ENCODE measurements at regions not wholly inside any gene's neighbourhood (a gene's known extent, or its start where the extent isn't known, plus 50 kb on each side); places are given as distances from the start of the nearest gene placed in this dataset.

- no peaks in the 10 kb centered on the region for H3K27me3 Mint-ChIP-seq
- TF ChIP-seq CTCF (IDR thresholded peaks at IDR 0.05): no peak
- H3K4me3 ChIP-seq (ENCODE audit: low read length): no peak overlapping the region
- DNase-seq (no peak), ATAC-seq (ENCODE audit: poor library complexity) (no peak)
- POLR2A ChIA-PET: no interaction called here
- no peaks in the 10 kb centered on the region for H3K4me1 ChIP-seq (ENCODE audit: insufficient read depth, low read length)
- no peaks in the 10 kb centered on the region for H3K27me3 ChIP-seq (ENCODE audit: control insufficient read depth in 1 of 2, insufficient read depth in 2 of 2, low read length in 2 of 2)
- peaks cover 4% of the 10 kb centered on the region for H3K9me3 Mint-ChIP-seq
- no peaks in the 10 kb centered on the region for H3K4me1 Mint-ChIP-seq (ENCODE audit: low read depth)
- H3K36me3 Mint-ChIP-seq (ENCODE audit: low read depth): no peaks in the 10 kb centered on the region
- H3K9me3 ChIP-seq (ENCODE audit: control insufficient read depth in 1 of 2, insufficient read depth in 1 of 2, low read length in 2 of 2): peaks cover 8 to 13% of the 10 kb centered on the region in 2 experiments
- H3K4me3 Mint-ChIP-seq: no peak overlapping the region
- H3K27ac Mint-ChIP-seq: no peak overlapping the region
- H3K27ac ChIP-seq (ENCODE audit: low read depth in 1 of 2, low read length in 2 of 2): no peak overlapping the region
- intact Hi-C loops (cut with DNase I, micrococcal nuclease): no loop called here
- CTCF ChIA-PET: no interaction called here
- no peaks in the 10 kb centered on the region for H3K36me3 ChIP-seq (ENCODE audit: insufficient read depth, low read length)
Observed at GRCh38 chr18:10225300-10225699, 229.1 kb upstream of the APCDD1 start.

DNA sequence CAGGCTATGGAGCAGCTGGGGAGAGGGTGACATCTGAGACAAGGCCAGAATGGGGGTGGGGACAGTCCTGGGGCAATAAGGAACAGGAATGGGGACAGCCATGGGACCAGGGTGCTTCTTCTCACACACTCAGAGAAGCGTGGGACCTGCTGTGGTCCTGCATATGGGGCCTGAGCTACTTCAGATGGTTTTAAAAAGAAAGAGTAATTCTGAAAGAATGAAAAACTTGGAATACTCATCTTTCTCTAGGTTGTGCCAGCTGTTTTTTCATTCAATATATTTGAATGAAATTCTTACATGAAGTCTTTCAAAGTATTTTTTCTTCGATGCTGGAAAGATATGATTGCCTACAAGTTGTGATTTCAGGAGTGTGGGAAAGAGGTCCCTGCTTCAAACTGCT is 227.5 kb upstream of the APCDD1 start:
- CTCF ChIA-PET: no interaction called here
- intact Hi-C loops (cut with DNase I, micrococcal nuclease): no loop called here

DNA sequence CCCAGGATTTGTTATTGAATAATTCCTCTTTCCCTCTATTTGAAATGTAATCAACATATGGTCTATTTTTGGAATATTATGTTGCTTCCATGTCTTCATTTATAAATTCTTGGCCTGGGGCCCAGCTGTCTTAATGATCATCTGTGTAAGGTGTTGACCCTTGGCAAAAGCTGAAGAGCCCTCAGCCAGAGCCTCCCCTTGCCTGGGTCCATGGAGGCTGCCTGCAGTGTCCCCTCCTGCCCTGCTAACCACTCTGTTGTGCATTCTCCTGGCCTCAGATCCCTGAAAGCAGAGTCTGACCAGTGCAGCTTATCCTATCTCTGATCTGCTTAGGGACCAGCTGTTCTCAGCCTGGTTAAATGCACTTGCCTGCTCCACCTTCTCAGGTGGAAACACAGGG is 226.1 kb upstream of the APCDD1 start:
- peaks cover 5% of the 10 kb centered on the region for H3K27me3 Mint-ChIP-seq
- CTCF ChIA-PET: no interaction called here
- POLR2A ChIA-PET: no interaction called here

More for the DNA sequence above, 227.5 kb upstream of the APCDD1 start:
- ATAC-seq (ENCODE audit: poor library complexity) (no peak), DNase-seq (no peak)
- POLR2A ChIA-PET: no interaction called here
- Mint-ChIP-seq H3K9me3 (peaks cover 6% of the 10 kb centered on the region), H3K27ac (no peak overlapping the region), H3K4me3 (no peak overlapping the region), H3K36me3 (ENCODE audit: low read depth) (no peaks in the 10 kb centered on the region), H3K27me3 (no peaks in the 10 kb centered on the region), H3K4me1 (ENCODE audit: low read depth) (no peaks in the 10 kb centered on the region)
- H3K27me3 ChIP-seq (ENCODE audit: control insufficient read depth in 1 of 2, insufficient read depth in 2 of 2, low read length in 2 of 2): no peaks in the 10 kb centered on the region
- no peak overlapping the region for H3K4me3 ChIP-seq (ENCODE audit: low read length)
- H3K27ac ChIP-seq (ENCODE audit: low read depth in 1 of 2, low read length in 2 of 2): no peak overlapping the region
- no peaks in the 10 kb centered on the region for H3K4me1 ChIP-seq (ENCODE audit: insufficient read depth, low read length)
- H3K36me3 ChIP-seq (ENCODE audit: insufficient read depth, low read length): no peaks in the 10 kb centered on the region
- TF ChIP-seq CTCF (IDR thresholded peaks at IDR 0.05): no peak
- H3K9me3 ChIP-seq (ENCODE audit: control insufficient read depth in 1 of 2, insufficient read depth in 1 of 2, low read length in 2 of 2): peaks cover 11 to 13% of the 10 kb centered on the region in 2 experiments

More for the DNA sequence above, 226.1 kb upstream of the APCDD1 start:
- Histone ChIP-seq H3K9me3 (ENCODE audit: control insufficient read depth in 1 of 2, insufficient read depth in 1 of 2, low read length in 2 of 2) (peaks cover 12 to 13% of the 10 kb centered on the region in 2 experiments), H3K27me3 (ENCODE audit: control insufficient read depth in 1 of 2, insufficient read depth in 2 of 2, low read length in 2 of 2) (no peaks in the 10 kb centered on the region), H3K4me1 (ENCODE audit: insufficient read depth, low read length) (no peaks in the 10 kb centered on the region), H3K27ac (ENCODE audit: low read depth in 1 of 2, low read length in 2 of 2) (no peak overlapping the region), H3K4me3 (ENCODE audit: low read length) (no peak overlapping the region), H3K36me3 (ENCODE audit: insufficient read depth, low read length) (no peaks in the 10 kb centered on the region)
- H3K9me3 Mint-ChIP-seq: peaks cover 6% of the 10 kb centered on the region
- no peak for TF ChIP-seq CTCF (IDR thresholded peaks at IDR 0.05)
- H3K27ac Mint-ChIP-seq: no peak overlapping the region
- H3K36me3 Mint-ChIP-seq (ENCODE audit: low read depth): no peaks in the 10 kb centered on the region
- H3K4me3 Mint-ChIP-seq: no peak overlapping the region
- DNase-seq (no peak), ATAC-seq (ENCODE audit: poor library complexity) (no peak)
- no peaks in the 10 kb centered on the region for H3K4me1 Mint-ChIP-seq (ENCODE audit: low read depth)
- intact Hi-C loops (cut with DNase I, micrococcal nuclease): no loop called here
